NCI-H526 treated with DMSO at 0.1 percent for 48 hours (cell line): ENCODE measurements at regions not wholly inside any gene's neighbourhood (a gene's known extent, or its start where the extent isn't known, plus 50 kb on each side); places are given as distances from the start of the nearest gene placed in this dataset.
"Not testable (repeated sequence)": the region's sequence is repeated elsewhere in the genome, so short reads cannot be mapped to it uniquely, and the experiment has no call there.

Experiments
- DNase-seq: peaks from one replicate; lab custom pipeline; 2025; lab: John Stamatoyannopoulos, UW

DNA sequence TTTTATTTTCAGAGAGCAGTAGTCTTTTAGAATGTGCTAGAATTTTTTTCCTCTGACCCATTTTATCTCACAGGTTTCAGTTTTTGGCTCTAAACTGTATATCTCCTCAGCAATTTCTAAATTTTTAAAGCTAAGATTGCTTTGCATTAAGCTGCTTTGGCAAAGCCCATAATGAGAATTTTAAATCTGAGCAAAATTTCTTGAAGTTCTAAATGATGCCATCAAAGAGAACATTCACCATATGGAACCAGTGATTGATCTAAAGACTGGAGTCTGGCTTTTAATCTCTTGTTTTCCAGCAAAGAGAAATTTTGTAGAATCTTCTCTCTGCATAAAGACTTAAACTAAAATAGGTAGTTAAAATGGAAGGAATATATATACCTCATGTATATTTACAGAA, 313.6 kb downstream of the TBC1D32 start:
- DNase-seq: no peak

DNA sequence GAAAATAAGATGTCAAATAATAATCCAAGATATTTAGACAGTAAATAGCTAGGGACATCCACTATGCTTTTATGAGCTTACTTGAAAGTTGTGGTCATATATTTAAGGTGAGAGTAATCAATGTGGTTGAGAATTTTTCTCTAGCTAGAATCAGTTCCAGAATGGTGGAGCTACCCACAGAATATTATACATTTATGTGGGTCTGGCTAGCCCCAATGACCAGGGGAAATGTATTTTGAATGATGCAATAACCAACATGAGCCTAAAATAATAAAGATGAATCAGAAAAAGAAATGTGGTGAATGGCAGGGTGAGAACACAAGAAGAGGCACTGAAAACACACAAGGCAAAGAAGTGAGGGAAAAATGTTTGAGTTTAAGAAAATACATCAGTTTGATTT, 325.7 kb downstream of the TBC1D32 start:
- no peak for DNase-seq

DNA sequence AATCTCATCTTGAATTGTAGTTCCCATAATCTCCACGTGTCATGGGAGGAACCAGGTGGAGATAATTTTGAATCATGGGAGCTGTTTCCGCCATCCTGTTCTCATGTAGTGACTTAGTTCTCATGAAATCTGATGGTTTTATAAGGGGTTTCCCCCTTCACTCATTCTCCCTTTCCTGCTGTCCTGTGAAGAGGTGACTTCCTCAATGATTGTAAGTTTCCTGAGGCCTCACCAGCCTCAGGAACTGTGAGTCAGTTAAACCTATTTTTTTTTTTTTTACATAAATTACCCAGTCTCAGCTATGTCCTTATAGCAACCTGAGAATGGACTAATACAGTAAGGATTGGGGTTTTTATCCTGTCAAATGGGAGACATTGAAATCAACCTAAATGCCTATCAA, 328.3 kb downstream of the TBC1D32 start:
- no peak for DNase-seq

DNA sequence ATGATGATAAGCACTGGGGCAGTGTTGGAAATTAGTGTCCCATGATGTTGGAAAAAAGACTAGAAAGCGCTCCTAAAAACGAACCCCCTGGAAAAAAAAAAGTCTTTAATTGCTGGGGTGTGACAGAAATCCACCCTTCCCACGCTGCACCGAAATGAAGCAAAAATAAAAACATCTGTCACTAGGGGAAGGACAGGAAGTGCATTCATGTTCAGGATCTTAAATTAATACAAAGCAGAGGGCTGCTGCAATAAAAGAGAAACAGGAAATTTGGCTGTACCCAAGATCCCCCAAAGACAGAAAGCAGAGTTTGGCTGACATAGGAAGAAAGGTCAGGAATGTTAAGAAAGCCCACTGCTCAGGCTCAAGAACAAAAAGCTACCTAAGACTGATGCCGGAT, 333.9 kb downstream of the TBC1D32 start:
- DNase-seq: no peak

DNA sequence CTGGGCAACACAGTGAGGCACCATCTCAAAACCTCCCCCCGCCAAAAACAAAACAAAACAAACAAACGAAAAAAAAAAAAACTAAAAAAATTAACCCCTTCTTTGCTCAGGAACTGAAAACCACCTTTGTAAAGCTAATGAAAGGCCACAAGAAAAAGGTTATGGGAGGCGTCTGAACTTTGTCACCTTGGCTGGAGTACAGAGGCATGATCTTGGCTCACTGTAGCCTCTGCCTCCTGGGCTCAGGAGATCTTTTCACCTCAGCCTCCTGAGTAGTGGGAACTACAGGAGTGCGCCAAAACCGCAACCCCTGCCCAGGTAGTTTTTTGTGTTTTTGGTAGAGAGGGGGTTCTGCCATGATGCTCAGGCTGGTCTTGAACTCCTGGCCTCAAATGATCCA, 337.9 kb downstream of the TBC1D32 start:
- no peak for DNase-seq

DNA sequence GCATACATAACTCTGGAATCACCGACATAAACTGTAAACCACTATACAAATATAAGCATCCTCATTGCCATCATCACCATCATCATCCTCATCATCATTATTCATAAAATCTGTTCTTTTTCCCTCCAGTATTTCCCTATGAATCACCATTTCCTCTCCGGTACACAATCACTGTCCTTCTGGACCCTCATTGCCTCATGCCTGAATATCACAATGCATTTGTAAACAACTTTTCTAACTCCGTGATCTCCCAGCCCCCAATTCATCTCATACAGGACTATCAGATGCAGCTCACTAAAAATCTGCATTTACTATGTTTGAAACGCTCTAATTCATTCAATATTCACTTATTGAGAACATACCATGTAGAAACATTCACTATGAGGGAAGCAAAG, 339.7 kb downstream of the TBC1D32 start:
- no peak for DNase-seq

DNA sequence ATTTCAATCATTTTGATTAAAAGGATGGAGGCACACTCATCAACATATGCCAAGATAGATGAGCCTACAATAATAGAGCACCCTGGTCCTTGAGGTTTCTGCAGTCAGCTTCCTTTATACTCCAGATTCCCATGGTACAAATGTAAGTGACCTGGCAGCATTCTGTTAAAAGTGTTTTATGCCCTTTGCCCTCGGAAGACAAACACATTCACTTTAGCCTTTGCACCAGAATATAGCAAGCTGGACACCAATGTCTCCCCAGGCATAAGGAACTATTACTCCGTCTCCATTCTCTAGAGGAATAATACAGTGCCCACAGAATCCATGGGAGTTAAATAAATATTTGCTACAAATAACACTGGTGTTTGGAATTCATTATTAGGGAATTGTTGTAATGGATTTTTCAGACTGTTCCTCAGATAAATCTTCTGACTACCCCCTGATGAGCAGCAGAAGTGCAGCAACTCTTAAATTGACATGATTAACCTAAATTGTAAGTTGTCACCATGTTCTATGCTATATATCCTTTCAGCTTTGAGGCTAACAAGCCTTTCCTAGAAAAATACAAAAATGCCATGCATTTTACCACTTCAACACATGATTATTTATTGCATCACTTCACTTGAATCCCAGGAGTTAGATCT, 340.2 kb downstream of the TBC1D32 start:
- DNase-seq: no peak

DNA sequence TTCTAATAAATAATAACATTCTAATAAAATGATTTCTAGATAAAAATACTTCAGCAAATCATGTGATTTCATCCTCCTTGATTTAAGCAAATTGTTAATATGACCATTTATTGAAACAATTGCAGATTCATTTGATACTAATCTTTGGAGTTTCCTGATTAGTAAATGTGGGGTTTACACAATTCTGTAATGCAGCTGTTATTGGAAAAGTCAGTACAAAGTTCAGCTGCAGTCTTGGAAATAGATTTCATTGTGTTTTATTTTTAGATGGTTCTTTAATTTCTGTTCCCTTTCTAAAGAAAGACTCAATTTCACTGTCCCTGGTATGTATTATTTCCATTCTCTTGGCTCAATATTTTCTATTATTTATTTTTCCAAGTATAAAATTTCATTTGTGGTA, 342.0 kb downstream of the TBC1D32 start:
- DNase-seq: no peak

DNA sequence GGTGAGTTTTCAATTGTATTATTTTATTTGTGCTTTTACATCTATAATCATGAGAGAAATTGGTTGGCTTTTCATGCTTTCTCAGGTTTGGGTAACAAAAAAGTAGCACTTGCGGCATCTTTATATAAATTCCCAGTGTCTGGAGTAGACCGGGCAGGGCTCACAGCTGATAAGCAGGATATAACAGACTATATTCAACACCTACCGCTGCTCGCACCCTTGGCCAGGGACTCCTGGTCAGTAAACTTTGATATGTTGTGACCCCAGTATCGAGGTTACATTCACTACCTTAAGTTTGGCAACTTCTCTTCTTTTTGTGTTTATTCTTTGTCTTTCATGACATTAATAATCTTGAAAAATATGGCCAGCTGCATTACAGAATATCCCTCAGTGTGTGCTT, 343.4 kb downstream of the TBC1D32 start:
- no peak for DNase-seq

DNA sequence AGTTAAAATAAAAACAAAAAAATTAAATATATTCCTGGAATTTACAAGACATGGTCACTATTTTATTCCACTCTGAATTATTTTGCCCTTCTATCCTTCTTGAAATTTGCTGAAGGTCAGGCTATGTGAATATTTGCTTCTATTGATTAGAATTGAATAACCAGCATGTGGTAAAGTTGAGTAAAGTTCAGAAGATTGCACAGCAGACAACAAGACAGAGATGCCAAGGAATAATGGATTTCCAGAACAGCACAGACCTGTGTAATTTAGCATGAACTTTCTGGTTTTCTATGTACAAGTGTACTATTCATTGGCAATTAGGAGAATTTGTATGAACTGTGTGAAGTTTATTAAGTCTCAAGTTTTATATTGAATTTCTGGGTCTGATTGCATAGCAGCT, 352.4 kb downstream of the TBC1D32 start:
- no peak for DNase-seq

DNA sequence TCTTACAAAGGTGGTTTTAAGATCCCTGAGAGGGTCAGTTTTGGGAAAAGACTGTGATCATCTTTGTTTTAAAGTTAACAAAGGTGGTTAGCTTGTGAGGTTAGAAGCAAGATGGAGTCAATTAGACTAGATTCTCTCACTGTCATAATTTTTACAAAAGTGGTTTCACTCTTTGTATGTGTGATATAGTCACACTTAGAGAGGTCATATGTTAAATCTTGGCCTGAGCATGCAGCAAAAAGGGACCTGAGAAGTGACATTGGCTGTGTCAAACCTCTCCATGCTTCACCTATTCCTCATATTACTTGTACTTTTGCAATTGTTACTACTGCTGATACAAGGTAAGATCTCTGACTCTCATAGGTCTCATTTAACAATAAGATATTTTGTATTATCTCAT, 368.0 kb downstream of the TBC1D32 start:
- no peak for DNase-seq

DNA sequence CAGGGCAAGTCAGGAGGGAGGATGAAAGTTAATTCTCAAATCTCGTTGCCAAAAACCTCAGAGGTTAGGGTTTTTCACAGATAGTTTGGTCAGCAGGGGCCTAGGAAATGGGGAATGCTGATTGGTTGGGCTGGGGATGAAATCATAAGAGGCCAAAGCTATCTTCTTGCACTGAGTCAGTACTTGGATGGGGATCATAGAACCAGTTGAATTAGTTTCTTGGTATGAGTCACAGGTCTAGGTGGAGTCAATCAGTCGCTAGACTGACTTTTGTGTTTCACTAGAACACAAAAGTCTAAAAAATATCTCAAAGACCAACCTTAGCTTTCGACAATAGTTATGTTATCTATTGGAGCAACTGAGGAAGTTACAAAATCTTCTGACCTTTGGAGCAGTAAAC, 368.5 kb downstream of the TBC1D32 start:
- no peak for DNase-seq

DNA sequence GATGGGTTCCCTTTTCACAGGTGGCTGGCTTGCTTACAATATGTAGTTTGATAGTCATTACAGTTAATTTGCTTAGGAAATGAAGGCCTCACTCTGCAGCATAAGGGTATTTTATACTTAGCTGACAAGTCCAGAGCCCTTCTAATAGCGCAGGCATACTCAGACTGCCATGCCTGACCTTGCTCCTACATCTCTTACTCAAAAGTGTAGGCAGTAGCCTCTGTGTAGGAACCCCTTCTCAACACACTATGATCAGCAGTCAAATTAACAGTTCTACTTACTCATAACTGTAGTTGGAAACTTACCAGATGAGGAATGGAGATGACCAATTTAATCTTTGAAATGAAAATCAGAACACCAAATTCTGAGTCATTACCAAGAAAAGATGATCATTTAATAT, 373.5 kb downstream of the TBC1D32 start:
- no peak for DNase-seq

DNA sequence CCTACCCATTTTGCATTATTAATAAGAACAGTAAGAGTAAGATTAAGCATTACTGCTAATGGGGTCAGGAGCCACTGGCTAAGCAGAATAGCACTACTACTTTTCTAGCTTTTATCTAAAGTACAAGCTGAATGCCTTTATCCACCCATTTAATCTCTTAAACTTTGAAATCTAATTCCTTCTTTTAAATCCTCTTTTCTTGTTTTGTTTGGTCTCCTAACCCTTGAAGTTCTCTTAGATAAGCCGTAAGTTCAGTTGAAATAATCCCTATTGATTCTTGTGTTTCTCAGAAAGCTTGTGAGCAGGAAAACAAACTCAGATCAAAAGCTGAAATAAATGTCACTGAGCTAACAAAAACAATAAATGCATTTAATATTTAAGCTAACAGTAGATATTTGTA, 380.2 kb downstream of the TBC1D32 start:
- DNase-seq: no peak

DNA sequence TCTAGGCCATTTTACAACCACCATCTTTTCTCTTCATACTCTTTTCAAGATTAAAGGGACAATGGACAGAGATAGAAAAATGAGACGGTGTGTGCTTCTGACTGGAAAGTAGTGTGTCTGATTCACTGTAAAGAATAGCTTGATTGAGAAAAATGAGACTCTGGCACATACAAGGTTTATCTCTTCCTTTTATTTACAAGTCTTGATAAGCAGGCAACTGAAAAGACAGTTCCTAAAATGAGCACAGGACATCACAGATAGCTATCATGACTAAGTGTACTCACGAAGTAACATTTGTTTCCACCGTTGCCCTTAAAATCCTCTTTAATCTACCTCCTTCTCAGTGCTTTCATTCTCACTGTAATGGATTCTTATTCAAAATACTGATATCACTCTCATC, 383.0 kb downstream of the TBC1D32 start:
- no peak for DNase-seq

DNA sequence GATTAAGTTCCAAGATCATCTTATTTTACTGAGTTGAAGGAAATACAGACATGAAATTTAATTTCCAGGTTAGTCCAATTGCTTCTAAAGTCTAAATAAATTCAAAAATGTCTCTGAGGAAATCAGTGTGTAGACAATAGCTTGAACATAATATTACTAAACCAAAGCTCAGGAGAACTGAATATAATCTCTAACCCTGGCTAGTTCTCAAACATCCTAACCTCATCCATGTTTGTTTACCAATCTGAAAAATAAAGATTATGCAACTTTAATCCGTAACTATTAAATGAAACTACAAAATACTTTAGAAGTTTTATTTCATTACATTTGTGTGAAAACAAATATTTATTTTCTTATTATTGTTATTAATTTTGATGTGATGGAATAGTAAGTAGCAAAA, 387.2 kb downstream of the TBC1D32 start:
- no peak for DNase-seq

DNA sequence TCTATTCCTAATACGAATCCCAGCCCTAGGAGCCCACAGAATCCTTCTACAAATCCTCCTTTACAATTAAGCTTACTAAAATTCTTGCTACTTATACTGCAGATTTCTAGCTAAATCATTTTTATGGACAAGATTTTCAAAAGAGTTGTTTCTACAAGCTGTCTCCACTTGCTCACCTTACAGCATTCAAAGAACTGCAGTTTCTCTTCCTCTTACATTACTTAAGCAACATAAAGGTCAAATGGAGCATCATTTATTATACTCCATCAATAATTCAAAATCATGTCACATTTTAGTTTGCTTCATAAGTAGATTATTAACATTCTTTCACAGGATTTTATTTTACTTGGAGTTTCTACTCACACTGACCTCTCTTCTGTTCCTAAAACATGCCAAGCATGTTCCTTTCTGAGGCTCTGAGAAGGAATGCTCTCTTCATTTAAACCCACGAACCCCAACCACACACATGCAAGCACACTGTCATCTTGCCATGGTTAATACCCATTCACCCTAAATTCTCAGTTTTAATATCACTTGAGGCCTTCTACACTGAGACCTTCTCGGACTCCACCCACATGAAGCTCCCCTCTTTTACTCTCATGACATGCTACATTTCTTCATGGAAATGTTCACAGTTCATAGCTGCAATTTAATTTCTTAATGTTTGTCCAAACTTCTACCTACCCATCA, 388.2 kb downstream of the TBC1D32 start:
- DNase-seq: no peak

DNA sequence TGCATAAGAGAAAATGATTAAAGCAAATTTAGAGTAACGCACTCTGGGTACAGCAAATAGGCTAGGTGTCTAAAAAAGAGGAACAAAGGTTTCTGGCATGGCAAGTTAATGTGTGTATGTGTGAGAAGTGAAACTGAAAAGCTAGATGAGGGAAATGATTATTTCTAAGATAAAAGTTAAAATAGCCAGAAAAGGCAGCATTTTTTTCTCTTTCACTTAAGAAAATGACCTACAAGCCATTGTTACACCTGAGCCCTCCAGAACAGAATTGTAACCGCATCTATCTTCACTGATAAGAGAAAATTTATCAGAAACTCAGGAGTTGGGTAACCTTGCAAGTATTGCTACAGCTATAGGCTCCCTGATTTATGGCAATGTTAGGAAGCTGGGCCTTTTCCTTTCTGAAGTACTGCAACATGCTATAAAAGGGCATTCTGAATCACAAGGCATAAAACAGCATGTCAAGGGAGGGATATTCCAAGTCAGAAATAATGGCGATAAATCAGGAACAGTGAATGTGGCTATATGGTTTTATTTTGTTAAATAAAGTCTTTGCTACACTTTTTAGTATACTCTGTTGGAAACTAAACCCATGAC, 395.3 kb downstream of the TBC1D32 start:
- no peak for DNase-seq

DNA sequence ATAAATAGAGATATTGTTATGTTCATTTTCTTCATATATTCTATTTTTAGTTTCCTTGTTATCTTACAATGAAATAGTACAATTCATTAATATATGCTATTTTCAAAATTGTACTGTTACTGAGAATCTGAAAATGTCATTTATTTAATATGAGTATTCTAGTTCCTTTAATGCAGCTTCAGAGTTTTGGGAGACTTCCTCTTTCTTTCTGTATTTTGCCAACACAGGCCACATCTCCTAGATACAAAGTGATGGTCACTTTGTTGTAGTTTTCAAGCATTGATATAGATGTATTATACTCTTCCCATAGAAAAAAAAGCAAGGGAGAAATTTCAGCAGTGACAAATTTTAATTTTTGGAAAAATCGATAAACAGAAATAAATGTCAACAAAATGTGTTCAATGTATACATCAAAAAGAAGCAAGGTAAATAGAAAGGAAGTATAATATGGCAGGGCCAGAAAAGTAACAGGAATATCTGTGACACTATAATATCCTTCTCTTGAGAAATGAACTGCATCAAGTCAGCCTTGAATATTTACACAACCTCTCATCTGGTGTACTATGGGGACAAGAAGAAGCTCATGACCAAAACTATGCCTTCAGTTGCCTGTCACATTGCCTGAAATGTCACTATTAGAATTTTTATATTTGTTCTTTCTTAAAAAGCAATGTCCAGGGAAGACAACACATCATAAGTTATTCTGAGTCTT, 396.0 kb downstream of the TBC1D32 start:
- no peak for DNase-seq

DNA sequence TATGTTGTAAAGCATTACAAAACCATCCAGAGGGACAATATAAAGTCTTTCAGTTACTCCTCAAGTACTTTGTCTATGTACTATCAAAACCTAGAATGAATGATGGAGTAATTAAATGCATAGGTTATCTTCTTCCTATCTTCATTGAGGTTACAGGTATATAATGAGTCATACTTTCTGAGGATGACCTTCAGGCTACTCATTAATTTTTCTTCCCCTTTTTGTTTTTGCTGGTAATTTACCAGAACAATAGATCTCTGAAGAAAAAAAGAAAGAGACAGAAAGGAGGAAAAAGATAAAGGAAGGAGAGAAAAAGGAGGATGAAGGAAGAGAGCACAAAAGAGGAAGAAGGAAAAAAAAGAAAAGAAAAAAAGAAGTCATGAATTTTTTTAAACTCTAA, 398.4 kb downstream of the TBC1D32 start:
- no peak for DNase-seq

DNA sequence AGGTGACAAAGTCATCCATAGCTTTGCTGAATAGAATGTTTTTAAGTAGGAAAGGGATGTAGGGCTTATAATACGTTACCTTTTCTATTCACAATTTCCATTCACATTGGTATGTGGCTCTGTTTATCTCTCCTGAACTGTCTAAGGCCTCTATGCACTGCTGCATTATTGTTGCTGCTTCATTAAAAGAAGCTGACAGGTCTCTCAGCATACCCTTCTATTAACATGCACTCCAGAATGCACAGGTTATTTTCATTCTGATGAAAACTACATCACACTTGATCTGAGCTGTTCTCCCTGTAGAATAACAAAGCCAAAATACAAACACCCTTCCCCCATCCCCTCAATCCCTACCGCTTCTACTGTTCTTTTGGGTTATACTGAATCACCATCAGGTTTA, 399.3 kb downstream of the TBC1D32 start:
- DNase-seq: no peak

DNA sequence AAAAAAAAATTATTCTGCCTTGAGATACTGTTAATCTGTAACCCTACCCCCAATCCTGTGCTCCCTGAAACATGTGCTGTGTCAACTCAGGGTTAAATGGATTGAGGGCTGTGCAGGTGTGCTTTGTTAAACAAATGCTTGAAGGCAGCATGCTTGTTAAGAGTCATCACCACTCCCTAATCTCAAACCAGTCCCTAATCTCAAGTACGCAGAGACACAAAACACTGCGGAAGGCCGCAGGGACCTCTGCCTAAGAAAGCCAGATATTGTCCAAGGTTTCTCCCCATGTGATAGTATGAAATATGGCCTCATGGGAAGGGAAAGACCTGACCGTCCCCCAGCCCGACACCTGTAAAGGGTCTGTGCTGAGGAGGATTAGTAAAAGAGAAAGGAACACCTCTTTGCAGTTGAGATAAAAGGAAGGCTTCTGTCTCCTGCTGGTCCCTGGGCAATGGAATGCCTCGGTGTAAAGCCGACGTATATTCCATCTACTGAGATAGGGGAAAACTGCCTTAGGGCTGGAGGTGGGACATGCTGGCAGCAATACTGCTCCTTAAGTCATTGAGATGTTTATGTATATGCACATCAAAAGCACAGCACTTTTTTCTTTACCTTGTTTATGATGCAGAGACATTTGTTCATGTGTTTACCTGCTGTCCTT, 402.6 kb downstream of the TBC1D32 start:
- DNase-seq: peak; percentile 40

DNA sequence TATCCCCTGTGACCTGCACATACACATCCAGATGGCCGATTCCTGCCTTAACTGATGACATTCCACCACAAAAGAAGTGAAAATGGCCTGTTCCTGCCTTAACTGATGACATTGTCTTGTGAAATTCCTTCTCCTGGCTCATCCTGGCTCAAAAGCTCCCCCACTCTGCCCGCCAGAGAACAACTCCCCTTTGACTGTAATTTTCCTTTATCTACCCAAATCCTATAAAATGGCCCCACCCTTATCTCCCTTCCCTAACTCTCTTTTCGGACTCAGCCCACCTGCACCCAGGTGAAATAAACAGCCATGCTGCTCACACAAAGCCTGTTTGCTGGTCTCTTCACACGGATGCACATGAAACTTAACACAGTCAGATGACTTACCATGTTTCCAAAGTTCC, 403.8 kb downstream of the TBC1D32 start:
- not testable (repeated sequence) for DNase-seq
